ENCODE measurements at regions not wholly inside any gene's neighbourhood (a gene's known extent, or its start where the extent isn't known, plus 50 kb on each side); places are given as distances from the start of the nearest gene placed in this dataset.

- Histone ChIP-seq H3K4me3 (no peak overlapping the region), H3K4me1 (no peaks in the 10 kb centered on the region), H3K27ac (no peak overlapping the region), H3K27me3 (no peaks in the 10 kb centered on the region), H3K9me3 (no peaks in the 10 kb centered on the region), H3K36me3 (no peaks in the 10 kb centered on the region)
- DNase-seq (ENCODE audit: low spot score), result no peak
- no peak for TF ChIP-seq CTCF (IDR thresholded peaks at IDR 0.05)
Measured at GRCh38 chr1:106277786-106278185, 778.7 kb upstream of the PRMT6 start.

- Histone ChIP-seq H3K36me3 (no peaks in the 10 kb centered on the region), H3K27ac (no peak overlapping the region)
- no peak for TF ChIP-seq CTCF (IDR thresholded peaks at IDR 0.05)
Measured at GRCh38 chr1:106278716-106279115, 777.8 kb upstream of the PRMT6 start.

GRCh38 chr1:106289265-106289928, 767.1 kb upstream of the PRMT6 start:
- Histone ChIP-seq H3K27ac (no peak overlapping the region), H3K4me1 (no peaks in the 10 kb centered on the region), H3K4me3 (no peak overlapping the region), H3K27me3 (no peaks in the 10 kb centered on the region), H3K36me3 (no peaks in the 10 kb centered on the region), H3K9me3 (no peaks in the 10 kb centered on the region)
- no peak for DNase-seq (ENCODE audit: low spot score)
- no peak for TF ChIP-seq CTCF (IDR thresholded peaks at IDR 0.05)

More at GRCh38 chr1:106278716-106279115, 777.8 kb upstream of the PRMT6 start:
- Histone ChIP-seq H3K27me3 (no peaks in the 10 kb centered on the region), H3K4me3 (no peak overlapping the region), H3K4me1 (no peaks in the 10 kb centered on the region), H3K9me3 (no peaks in the 10 kb centered on the region)
- no peak for DNase-seq (ENCODE audit: low spot score)

GRCh38 chr1:106290805-106291501, 765.5 kb upstream of the PRMT6 start:
- H3K9me3 ChIP-seq, result no peaks in the 10 kb centered on the region
- H3K36me3 ChIP-seq, result no peaks in the 10 kb centered on the region
- no peak for DNase-seq (ENCODE audit: low spot score)
- no peaks in the 10 kb centered on the region for H3K4me1 ChIP-seq
- H3K27me3 ChIP-seq, result no peaks in the 10 kb centered on the region
- no peak overlapping the region for H3K27ac ChIP-seq
- TF ChIP-seq CTCF (IDR thresholded peaks at IDR 0.05), result no peak
- H3K4me3 ChIP-seq, result no peak overlapping the region

- TF ChIP-seq CTCF (IDR thresholded peaks at IDR 0.05), result no peak
- Histone ChIP-seq H3K36me3 (no peaks in the 10 kb centered on the region), H3K9me3 (no peaks in the 10 kb centered on the region)
Measured at GRCh38 chr1:106292130-106292529, 764.3 kb upstream of the PRMT6 start.

More at GRCh38 chr1:106292130-106292529, 764.3 kb upstream of the PRMT6 start:
- no peaks in the 10 kb centered on the region for H3K4me1 ChIP-seq
- H3K4me3 ChIP-seq, result no peak overlapping the region
- DNase-seq (ENCODE audit: low spot score), result no peak
- no peak overlapping the region for H3K27ac ChIP-seq
- H3K27me3 ChIP-seq, result no peaks in the 10 kb centered on the region

Data from right atrium auricular region (tissue), 2 donors.